H1 (cell line): ENCODE measurements at regions not wholly inside any gene's neighbourhood (a gene's known extent, or its start where the extent isn't known, plus 50 kb on each side); places are given as distances from the start of the nearest gene placed in this dataset.
A peak's percentile ranks its signal among the peaks of the same experiment; 100 is the strongest.

ENCODE experiments used
- CTCF ChIA-PET: fragments of 300-600 bp; sonication (Branson Sonifier 250); formaldehyde crosslinking; loops from one replicate; lab custom pipeline; 2021; ENCODE audit not compliant: partially characterized antibody; lab: Charles Lee
- POLR2A ChIA-PET: fragments of 300-600 bp; sonication (Branson Sonifier 250); formaldehyde crosslinking; loops from one replicate; lab custom pipeline; 2021; ENCODE audit warnings: inconsistent platforms; ENCODE audit not compliant: partially characterized antibody; lab: Charles Lee
- DNase-seq, 2 experiments: peaks; one replicate each; pipeline versions ENCODE4 v3.0.0 to v3.0.0-alpha.2; 2010 to 2022; ENCODE audit warnings: low spot score in 2 of 2, low read depth in 1 of 2, mixed read lengths in 1 of 2
- FAIRE-seq: peaks from 2 replicates; lab custom pipeline; 2011; peaks lifted over from hg19 to GRCh38; lab: Jason Lieb, UNC
- H2AFZ ChIP-seq: 2 replicates; pipeline ENCODE4 v1.8.1; 2012; ENCODE audit warnings: low read length, inconsistent platforms
- H2AK5ac ChIP-seq: 2 replicates; pipeline ENCODE4 v1.6.1; 2013; ENCODE audit warnings: low read depth, low read length
- H2BK120ac ChIP-seq: replicated peaks from 2 replicates; pipeline ENCODE3; 2013; ENCODE audit warnings: low read depth, low read length, inconsistent platforms
- H2BK12ac ChIP-seq: 2 replicates; pipeline ENCODE4 v1.6.1; 2013; ENCODE audit warnings: low read depth, low read length
- H2BK15ac ChIP-seq: 2 replicates; pipeline ENCODE4 v1.6.1; 2013; ENCODE audit warnings: low read length
- H2BK20ac ChIP-seq: 2 replicates; pipeline ENCODE4 v1.6.1; 2013; ENCODE audit warnings: low read length
- H2BK5ac ChIP-seq: 2 replicates; pipeline ENCODE4 v1.6.1; 2013; ENCODE audit warnings: low read depth, low read length
- H3K14ac ChIP-seq: 2 replicates; pipeline ENCODE4 v1.6.1; 2013; ENCODE audit warnings: inconsistent platforms; ENCODE audit not compliant: insufficient read length
- H3K18ac ChIP-seq: 2 replicates; pipeline ENCODE4 v1.6.1; 2013; ENCODE audit warnings: low read length; ENCODE audit errors: extremely low read depth
- H3K23ac ChIP-seq: 2 replicates; pipeline ENCODE4 v1.6.1; 2013; ENCODE audit warnings: inconsistent platforms; ENCODE audit not compliant: insufficient read length
- H3K23me2 ChIP-seq: 2 replicates; pipeline ENCODE4 v1.6.1; 2013; ENCODE audit warnings: low read depth, low read length
- H3K27ac ChIP-seq: 2 replicates; pipeline ENCODE4 v1.6.1; 2011; ENCODE audit warnings: low read depth, low read length, inconsistent platforms
- H3K27me3 ChIP-seq, 4 experiments: replicated peaks in 1 of 4; 1 replicate in 1 of 4; 2 replicates in 3 of 4; pipeline versions ENCODE4 v1.6.1 to v1.8.1; 2011 to 2013; ENCODE audit warnings: low read length in 3 of 4, mild to moderate bottlenecking in 3 of 4, inconsistent platforms in 2 of 4, mixed read lengths in 2 of 4, moderate library complexity in 1 of 4; ENCODE audit not compliant: control insufficient read depth in 3 of 4, insufficient read depth in 3 of 4; ENCODE audit errors: extremely low read depth in 1 of 4
- H3K36me3 ChIP-seq, 4 experiments: 2 replicates each; pipeline versions ENCODE4 v1.6.1 to v1.8.1; 2011 to 2013; ENCODE audit warnings: mild to moderate bottlenecking in 4 of 4, low read length in 3 of 4, moderate library complexity in 2 of 4, control low read depth in 1 of 4, inconsistent platforms in 1 of 4; ENCODE audit not compliant: insufficient read depth in 4 of 4, control insufficient read depth in 2 of 4
- H3K4ac ChIP-seq: replicated peaks from 2 replicates; pipeline ENCODE3; 2013; ENCODE audit warnings: low read length, low read depth, mixed read lengths, inconsistent platforms; ENCODE audit not compliant: insufficient read length
- H3K4me1 ChIP-seq, 4 experiments: replicated peaks in 1 of 4; 1 replicate in 1 of 4; 2 replicates in 3 of 4; pipeline versions ENCODE4 v1.6.1 to v1.8.1; 2011 to 2013; ENCODE audit warnings: low read length in 3 of 4, inconsistent platforms in 2 of 4, mixed read lengths in 1 of 4; ENCODE audit not compliant: insufficient read depth in 4 of 4, control insufficient read depth in 3 of 4
- H3K4me2 ChIP-seq, 2 experiments: 2 replicates each; pipeline versions ENCODE4 v1.6.1 to v1.8.1; 2011 to 2013; ENCODE audit warnings: low read depth in 2 of 2, low read length in 2 of 2, control low read depth in 1 of 2, inconsistent platforms in 1 of 2, mild to moderate bottlenecking in 1 of 2; ENCODE audit not compliant: insufficient read depth in 1 of 2
- H3K4me3 ChIP-seq, 4 experiments: fragments of 200-600, 300-600 bp in 1 of 4; sonication (generic), shearing (Covaris generic), sonication (Bioruptor Twin) in 1 of 4; 2 replicates each; pipeline versions ENCODE4 v1.5.1 to v1.8.1; 2011 to 2016; ENCODE audit warnings: low read length in 4 of 4, low read depth in 3 of 4, control low read depth in 2 of 4, inconsistent platforms in 2 of 4, mild to moderate bottlenecking in 2 of 4, mixed read lengths in 1 of 4, moderate library complexity in 1 of 4; ENCODE audit not compliant: insufficient read depth in 2 of 4; ENCODE audit errors: extremely low read depth in 1 of 4
- H3K56ac ChIP-seq: replicated peaks from 2 replicates; pipeline ENCODE3; 2013; ENCODE audit warnings: low read depth, mild to moderate bottlenecking, mixed read lengths, low read length, inconsistent platforms; ENCODE audit not compliant: insufficient read length
- H3K79me1 ChIP-seq: 2 replicates; pipeline ENCODE4 v1.6.1; 2013; ENCODE audit warnings: low read depth, low read length, control low read depth
- H3K79me2 ChIP-seq, 2 experiments: 2 replicates each; pipeline versions ENCODE4 v1.6.1 to v1.8.1; 2012 to 2013; ENCODE audit warnings: low read length in 2 of 2, mild to moderate bottlenecking in 2 of 2, inconsistent platforms in 1 of 2; ENCODE audit not compliant: insufficient read depth in 2 of 2, control insufficient read depth in 1 of 2
- H3K9ac ChIP-seq, 4 experiments: replicated peaks in 1 of 4; 1 replicate in 1 of 4; 2 replicates in 3 of 4; pipeline versions ENCODE4 v1.6.1 to v1.8.1; 2011 to 2013; ENCODE audit warnings: low read depth in 3 of 4, low read length in 3 of 4, control low read depth in 2 of 4, mild to moderate bottlenecking in 2 of 4, moderate library complexity in 2 of 4, inconsistent platforms in 1 of 4; ENCODE audit errors: extremely low read depth in 1 of 4
- H3K9me3 ChIP-seq, 2 experiments: 2 replicates each; pipeline versions ENCODE4 v1.6.1 to v1.8.1; 2012 to 2013; ENCODE audit warnings: mild to moderate bottlenecking in 2 of 2, moderate library complexity in 2 of 2, control low read depth in 1 of 2, inconsistent platforms in 1 of 2, low read depth in 1 of 2, low read length in 1 of 2, mixed read lengths in 1 of 2; ENCODE audit not compliant: insufficient read depth in 2 of 2
- H4K20me1 ChIP-seq, 2 experiments: replicated peaks in 1 of 2; 2 replicates each; pipeline versions ENCODE3 to v1.8.1; 2011 to 2013; ENCODE audit warnings: inconsistent platforms in 2 of 2, low read length in 2 of 2, mild to moderate bottlenecking in 1 of 2; ENCODE audit not compliant: insufficient read depth in 2 of 2, control insufficient read depth in 1 of 2
- H4K5ac ChIP-seq: 2 replicates; pipeline ENCODE4 v1.6.1; 2013; ENCODE audit warnings: low read length, low read depth, mixed read lengths, inconsistent platforms; ENCODE audit not compliant: insufficient read length
- H4K8ac ChIP-seq: 2 replicates; pipeline ENCODE4 v1.8.0; 2013; ENCODE audit warnings: mild to moderate bottlenecking, moderate library complexity, low read length, inconsistent platforms; ENCODE audit not compliant: insufficient read depth; ENCODE audit errors: extremely low read depth
- H4K91ac ChIP-seq: replicated peaks from 2 replicates; pipeline ENCODE3; 2013; ENCODE audit warnings: low read length, mixed read lengths, inconsistent platforms; ENCODE audit not compliant: insufficient read length
- NANOG ChIP-seq: IDR thresholded peaks from 2 replicates; pipeline ENCODE4 v1.6.1; 2011; ENCODE audit warnings: low read length, low read depth, mild to moderate bottlenecking, inconsistent platforms; ENCODE audit not compliant: insufficient read depth, poor library complexity, severe bottlenecking
- WGBS, 2 experiments: shearing (Covaris generic) in 1 of 2; methylation state at CpG; one replicate each; pipeline versions ENCODE4 v1.1.6 to v1.1.7; 2013 to 2015; ENCODE audit warnings: low lambda C conversion rate in 2 of 2, mixed read lengths in 2 of 2, inconsistent platforms in 1 of 2, low coverage in 1 of 2, missing lambda C conversion rate in 1 of 2; ENCODE audit not compliant: insufficient replicate concordance in 2 of 2, insufficient coverage in 1 of 2, insufficient read length in 1 of 2; ENCODE audit errors: extremely low coverage in 1 of 2, missing lambda C conversion rate in 1 of 2; 5-methylcytosine and 5-hydroxymethylcytosine counted together

DNA sequence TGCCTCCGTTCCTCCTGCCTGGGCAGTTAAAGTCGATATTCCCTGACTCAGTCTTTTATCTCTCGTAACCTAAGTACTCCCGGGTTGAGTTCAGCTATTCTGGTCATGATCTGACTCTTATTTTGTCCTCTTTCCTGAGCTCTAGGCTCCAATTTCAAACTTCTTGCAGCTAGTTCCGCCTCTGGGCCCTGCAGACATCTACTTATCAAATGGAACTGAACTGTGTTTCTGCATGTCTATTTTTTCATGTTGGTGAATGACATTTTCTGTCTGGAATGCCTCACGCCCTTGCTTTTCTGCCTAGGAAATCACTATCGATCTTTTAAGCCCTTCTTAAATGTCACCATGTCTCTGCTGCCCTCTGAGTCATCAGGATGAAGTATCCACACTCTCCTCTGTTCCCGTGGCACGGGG lies 101.5 kb downstream of the VAPA start:
- Histone ChIP-seq H3K4me1 (no peaks in the 10 kb centered on the region), H2AFZ (peak overlapping the region; percentile 21; the same call in 1 of the 2 replicates), H2BK120ac (no peak overlapping the region), H4K5ac (no peak overlapping the region), H3K23ac (no peak overlapping the region), H3K56ac (no peak overlapping the region), H4K20me1 (no peaks in the 10 kb centered on the region), H3K27me3 (0 out of 7 replicates have a peak, but pooled peaks cover 0 to 2% (median 0%) of the 10 kb centered on the region in 4 experiments), H4K91ac (no peak overlapping the region), H3K27ac (no peak overlapping the region), H2BK15ac (no peak overlapping the region), H3K23me2 (no peaks in the 10 kb centered on the region), H3K79me2 (no peaks in the 10 kb centered on the region), H3K4me3 (no peak overlapping the region), H3K79me1 (no peaks in the 10 kb centered on the region), H2AK5ac (no peak overlapping the region), H3K4ac (no peak overlapping the region), H3K9ac (no peak overlapping the region), H2BK12ac (no peak overlapping the region), H3K4me2 (no peak overlapping the region), H2BK5ac (no peak overlapping the region), H4K8ac (no peak overlapping the region), H3K18ac (no peak overlapping the region), H3K36me3 (no peaks in the 10 kb centered on the region), H3K14ac (no peak overlapping the region), H3K9me3 (no peaks in the 10 kb centered on the region), H2BK20ac (no peak overlapping the region)
- TF ChIP-seq NANOG, result no peak
- ChIA-PET CTCF (interaction anchor here (0.6 to 1.0 kb wide), 2 partner anchors 12 to 503 kb away, joined by 3 to 5 read pairs; no protein-coding TSS in a partner anchor), POLR2A (no interaction called here)
- 87% methylated on average over 9 of the region's 9 CpGs; no CpG with 5 or more reads in 1 of the 2 experiments for WGBS, 2 experiments
- DNase-seq (no peak), FAIRE-seq (no peak)
